Ectodermal cell (in vitro differentiated cells): ENCODE measurements at regions not wholly inside any gene's neighbourhood (a gene's known extent, or its start where the extent isn't known, plus 50 kb on each side); places are given as distances from the start of the nearest gene placed in this dataset.
"Not testable (repeated sequence)": the region's sequence is repeated elsewhere in the genome, so short reads cannot be mapped to it uniquely, and the experiment has no call there.

Source experiments
- H3K27ac ChIP-seq: 2 replicates; pipeline ENCODE4 v1.7.0; 2013; ENCODE audit warnings: mild to moderate bottlenecking, low read depth, low read length; ENCODE audit not compliant: insufficient read depth, poor library complexity, severe bottlenecking
- H3K27me3 ChIP-seq: 2 replicates; pipeline ENCODE4 v1.7.0; 2013; ENCODE audit warnings: mild to moderate bottlenecking, low read length; ENCODE audit not compliant: insufficient read depth, control insufficient read depth, poor library complexity, severe bottlenecking
- H3K36me3 ChIP-seq: one replicate; pipeline ENCODE4 v1.7.0; 2013; ENCODE audit warnings: low read length; ENCODE audit not compliant: control insufficient read depth, insufficient read depth
- H3K4me1 ChIP-seq: one replicate; pipeline ENCODE4 v1.7.0; 2013; ENCODE audit warnings: low read length; ENCODE audit not compliant: control insufficient read depth, insufficient read depth
- H3K4me3 ChIP-seq: 2 replicates; pipeline ENCODE4 v1.7.0; 2013; ENCODE audit warnings: low read depth, low read length, control low read depth; ENCODE audit not compliant: insufficient read depth
- H3K9me3 ChIP-seq: 2 replicates; pipeline ENCODE4 v1.7.0; 2013; ENCODE audit warnings: mild to moderate bottlenecking, low read length, moderate library complexity; ENCODE audit not compliant: control insufficient read depth
- WGBS, 2 experiments: methylation state at CpG; one replicate each; pipeline ENCODE4 v1.1.7; 2013; ENCODE audit warnings: missing lambda C conversion rate in 2 of 2; 5-methylcytosine and 5-hydroxymethylcytosine counted together

- no peaks in the 10 kb centered on the region for H3K27me3 ChIP-seq
- no peaks in the 10 kb centered on the region for H3K9me3 ChIP-seq
- no peak overlapping the region for H3K27ac ChIP-seq
- H3K36me3 ChIP-seq = no peaks in the 10 kb centered on the region
- H3K4me1 ChIP-seq = no peaks in the 10 kb centered on the region
- H3K4me3 ChIP-seq = no peak overlapping the region
- WGBS, 2 experiments = 93% methylated on average over 1 of the region's 1 CpG; no CpG with 5 or more reads in 1 of the 2 experiments
Observed at GRCh38 chr15:61382927-61383326, 153.8 kb upstream of the RORA start.

- Histone ChIP-seq H3K27ac (no peak overlapping the region), H3K9me3 (no peaks in the 10 kb centered on the region), H3K27me3 (no peaks in the 10 kb centered on the region), H3K4me3 (no peak overlapping the region), H3K4me1 (no peaks in the 10 kb centered on the region), H3K36me3 (no peaks in the 10 kb centered on the region)
- 92 to 93% methylated on average over 3 of the region's 3 CpGs for WGBS, 2 experiments
Observed at GRCh38 chr15:61381501-61381900, 152.4 kb upstream of the RORA start.

- Histone ChIP-seq H3K4me1 (no peaks in the 10 kb centered on the region), H3K9me3 (no peaks in the 10 kb centered on the region), H3K36me3 (no peaks in the 10 kb centered on the region), H3K4me3 (no peak overlapping the region), H3K27ac (no peak overlapping the region), H3K27me3 (no peaks in the 10 kb centered on the region)
- WGBS, 2 experiments = 80 to 90% methylated on average over 2 of the region's 2 CpGs
Observed at GRCh38 chr15:61380270-61380669, 151.2 kb upstream of the RORA start.

GRCh38 chr15:61379005-61379404 lies 149.9 kb upstream of the RORA start:
- Histone ChIP-seq H3K4me1 (no peaks in the 10 kb centered on the region), H3K4me3 (no peak overlapping the region), H3K27ac (no peak overlapping the region), H3K9me3 (no peaks in the 10 kb centered on the region), H3K27me3 (no peaks in the 10 kb centered on the region), H3K36me3 (no peaks in the 10 kb centered on the region)
- 85 to 96% methylated on average over 1 of the region's 1 CpG for WGBS, 2 experiments

GRCh38 chr15:61376961-61377360 lies 147.9 kb upstream of the RORA start:
- Histone ChIP-seq H3K4me3 (no peak overlapping the region), H3K4me1 (no peaks in the 10 kb centered on the region), H3K27ac (no peak overlapping the region), H3K9me3 (no peaks in the 10 kb centered on the region), H3K36me3 (no peaks in the 10 kb centered on the region), H3K27me3 (no peaks in the 10 kb centered on the region)
- 86 to 96% methylated on average over 1 to 2 of the region's 2 CpGs for WGBS, 2 experiments

- no peaks in the 10 kb centered on the region for H3K36me3 ChIP-seq
- H3K27me3 ChIP-seq = no peaks in the 10 kb centered on the region
- 93 to 96% methylated on average over 3 of the region's 3 CpGs for WGBS, 2 experiments
- no peak overlapping the region for H3K27ac ChIP-seq
- H3K4me3 ChIP-seq = no peak overlapping the region
- no peaks in the 10 kb centered on the region for H3K9me3 ChIP-seq
- H3K4me1 ChIP-seq = no peaks in the 10 kb centered on the region
Observed at GRCh38 chr15:61376516-61376915, 147.4 kb upstream of the RORA start.

- Histone ChIP-seq H3K4me3 (no peak overlapping the region), H3K27me3 (no peaks in the 10 kb centered on the region), H3K4me1 (no peaks in the 10 kb centered on the region), H3K36me3 (no peaks in the 10 kb centered on the region), H3K27ac (no peak overlapping the region), H3K9me3 (no peaks in the 10 kb centered on the region)
- 95 to 100% methylated on average over 2 of the region's 2 CpGs for WGBS, 2 experiments
Observed at GRCh38 chr15:61374848-61375247, 145.7 kb upstream of the RORA start.

GRCh38 chr15:61367953-61368352 lies 138.9 kb upstream of the RORA start:
- H3K36me3 ChIP-seq = no peaks in the 10 kb centered on the region
- H3K9me3 ChIP-seq = no peaks in the 10 kb centered on the region
- H3K27ac ChIP-seq = no peak overlapping the region
- no peaks in the 10 kb centered on the region for H3K27me3 ChIP-seq
- H3K4me3 ChIP-seq = no peak overlapping the region
- peaks cover 7% of the 10 kb centered on the region for H3K4me1 ChIP-seq
- WGBS, 2 experiments = 94 to 97% methylated on average over 2 of the region's 2 CpGs

GRCh38 chr15:61364871-61365270 lies 135.8 kb upstream of the RORA start:
- Histone ChIP-seq H3K27me3 (no peaks in the 10 kb centered on the region), H3K4me1 (peaks cover 7% of the 10 kb centered on the region), H3K9me3 (no peaks in the 10 kb centered on the region), H3K36me3 (no peaks in the 10 kb centered on the region), H3K4me3 (no peak overlapping the region), H3K27ac (no peak overlapping the region)
- 28 to 31% methylated on average over 13 of the region's 13 CpGs for WGBS, 2 experiments

GRCh38 chr15:61362912-61363311 lies 133.8 kb upstream of the RORA start:
- not testable (repeated sequence) for H3K4me1 ChIP-seq, H3K4me3 ChIP-seq

GRCh38 chr15:61344293-61344692 lies 115.2 kb upstream of the RORA start:
- no peaks in the 10 kb centered on the region for H3K9me3 ChIP-seq
- 83% methylated on average over 1 of the region's 2 CpGs; no CpG with 5 or more reads in 1 of the 2 experiments for WGBS, 2 experiments
- H3K4me1 ChIP-seq = no peaks in the 10 kb centered on the region
- H3K4me3 ChIP-seq = no peak overlapping the region
- no peaks in the 10 kb centered on the region for H3K27me3 ChIP-seq
- H3K36me3 ChIP-seq = no peaks in the 10 kb centered on the region
- H3K27ac ChIP-seq = no peak overlapping the region

More at GRCh38 chr15:61362912-61363311, 133.8 kb upstream of the RORA start:
- not testable (repeated sequence) for H3K27ac ChIP-seq, H3K36me3 ChIP-seq, H3K27me3 ChIP-seq, H3K9me3 ChIP-seq
